Right kidney (tissue), 1 donor: ENCODE measurements at regions not wholly inside any gene's neighbourhood (a gene's known extent, or its start where the extent isn't known, plus 50 kb on each side); places are given as distances from the start of the nearest gene placed in this dataset.

Experiments used
- DNase-seq: peaks from one replicate; pipeline ENCODE4 v3.0.0-alpha.2; 2016

DNA sequence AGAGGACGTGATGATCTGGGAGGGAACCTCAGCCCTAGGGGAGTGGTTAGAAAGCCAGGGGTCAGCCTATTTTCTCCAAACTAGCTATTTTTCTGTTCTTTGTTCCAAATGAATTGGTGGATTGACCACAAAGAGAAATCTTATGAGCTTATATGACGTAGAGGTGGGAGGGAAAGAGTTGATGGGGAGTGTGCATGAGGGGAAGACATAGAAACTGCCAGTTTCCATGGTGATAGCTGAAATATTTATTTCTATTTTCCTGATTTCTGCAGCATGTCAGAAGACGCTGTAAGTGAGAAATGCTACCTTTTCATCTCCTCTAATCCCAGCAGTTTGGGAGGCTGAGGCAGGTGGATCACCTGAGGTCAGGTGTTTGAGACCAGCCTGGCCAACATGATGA is 51.4 kb upstream of the CISTR start:
- no peak for DNase-seq

DNA sequence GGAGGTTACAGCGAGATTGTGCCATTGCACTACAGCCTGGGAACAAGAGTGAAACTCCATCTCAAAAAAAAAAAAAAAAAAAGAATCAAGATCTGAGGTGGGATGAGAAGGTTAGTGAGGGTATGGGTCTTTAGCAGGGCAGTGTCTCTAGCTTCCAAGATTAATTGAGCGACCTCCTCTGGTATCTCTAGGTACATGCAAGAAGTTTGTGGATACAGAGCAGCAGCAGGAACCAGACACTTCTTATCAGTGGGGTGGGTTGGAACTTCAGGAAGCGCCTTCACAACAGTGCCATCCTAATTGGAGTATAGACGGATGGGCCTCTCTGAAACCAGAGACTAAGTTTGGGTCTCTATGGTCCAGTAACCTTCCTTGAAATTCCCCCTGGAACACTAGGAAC is 51.9 kb upstream of the CISTR start:
- no peak for DNase-seq

DNA sequence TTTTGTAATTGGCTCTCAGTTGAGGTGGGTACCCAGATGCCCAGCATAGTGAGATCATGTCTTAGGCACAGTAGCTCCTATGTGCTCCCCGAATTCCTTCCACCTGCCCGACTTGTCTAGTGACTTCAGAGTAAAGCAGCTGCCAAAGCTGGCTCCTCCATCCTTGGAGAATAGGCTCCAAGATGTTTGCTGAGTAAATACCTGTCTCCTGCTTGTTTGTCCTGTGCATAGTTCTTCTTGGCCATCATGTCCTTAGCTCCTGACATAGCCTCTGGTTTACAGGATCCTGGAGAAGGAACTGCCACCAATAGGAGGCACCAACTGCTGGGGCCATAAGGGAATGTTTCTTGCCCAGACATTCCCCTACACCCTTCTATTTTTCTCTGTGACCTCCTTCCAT is 52.6 kb upstream of the CISTR start:
- no peak for DNase-seq

DNA sequence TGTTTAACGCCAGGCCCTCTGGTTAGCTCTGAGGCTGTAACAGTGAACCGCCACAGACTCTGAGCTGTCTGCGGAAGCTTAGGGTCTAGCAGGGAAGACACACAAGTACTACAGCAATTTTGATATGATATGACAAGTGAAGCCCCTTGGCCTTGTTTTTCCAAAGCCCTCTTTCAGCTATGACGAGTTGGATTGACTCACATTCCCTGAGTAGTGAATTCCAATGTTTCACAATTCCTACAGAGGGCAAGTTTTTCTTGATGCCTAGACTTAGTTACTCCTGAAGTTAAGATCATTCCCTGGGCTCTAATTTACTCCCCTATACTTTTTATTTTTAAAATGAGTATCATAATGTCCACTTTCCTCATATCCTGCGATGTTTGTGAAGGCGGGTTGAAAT is 53.3 kb upstream of the CISTR start:
- DNase-seq = no peak

DNA sequence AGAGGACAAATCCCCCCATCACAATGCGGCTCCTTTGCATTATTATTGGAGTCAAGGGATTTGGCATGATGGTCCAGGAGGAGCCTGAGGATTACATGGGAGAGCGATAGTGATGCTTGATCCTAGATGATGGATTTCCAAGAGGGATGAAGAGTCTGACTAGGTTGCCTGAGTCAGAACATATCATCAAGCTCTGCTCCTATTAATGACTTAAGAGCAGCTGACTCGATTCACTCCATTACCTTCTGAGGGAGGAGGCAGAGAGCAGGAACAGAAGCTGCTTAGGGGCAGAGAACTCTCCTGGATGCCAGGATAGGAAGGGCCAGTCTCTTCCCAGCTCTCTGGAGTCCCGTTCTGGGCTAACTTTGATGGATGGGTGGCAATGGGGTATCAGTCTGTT is 54.0 kb upstream of the CISTR start:
- no peak for DNase-seq

DNA sequence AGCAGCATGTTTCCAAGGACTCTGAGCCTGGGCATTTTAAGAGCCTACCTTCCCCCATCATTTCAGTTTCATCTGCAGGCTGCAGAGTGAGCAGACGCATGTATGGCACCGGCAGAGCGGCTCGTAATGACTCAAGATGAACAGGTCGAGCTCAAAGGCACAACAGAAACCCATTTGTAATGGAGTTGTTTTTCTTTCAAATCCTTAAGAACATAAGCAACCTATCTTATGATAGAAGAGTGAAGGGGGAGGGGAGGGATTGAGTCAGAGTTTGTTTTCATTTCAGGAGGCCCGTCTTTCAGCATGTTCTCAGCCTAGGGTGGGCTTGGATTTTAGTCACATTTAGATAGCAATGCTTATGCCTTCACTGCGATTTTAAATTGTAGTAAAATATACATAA is 54.9 kb upstream of the CISTR start:
- DNase-seq = no peak

DNA sequence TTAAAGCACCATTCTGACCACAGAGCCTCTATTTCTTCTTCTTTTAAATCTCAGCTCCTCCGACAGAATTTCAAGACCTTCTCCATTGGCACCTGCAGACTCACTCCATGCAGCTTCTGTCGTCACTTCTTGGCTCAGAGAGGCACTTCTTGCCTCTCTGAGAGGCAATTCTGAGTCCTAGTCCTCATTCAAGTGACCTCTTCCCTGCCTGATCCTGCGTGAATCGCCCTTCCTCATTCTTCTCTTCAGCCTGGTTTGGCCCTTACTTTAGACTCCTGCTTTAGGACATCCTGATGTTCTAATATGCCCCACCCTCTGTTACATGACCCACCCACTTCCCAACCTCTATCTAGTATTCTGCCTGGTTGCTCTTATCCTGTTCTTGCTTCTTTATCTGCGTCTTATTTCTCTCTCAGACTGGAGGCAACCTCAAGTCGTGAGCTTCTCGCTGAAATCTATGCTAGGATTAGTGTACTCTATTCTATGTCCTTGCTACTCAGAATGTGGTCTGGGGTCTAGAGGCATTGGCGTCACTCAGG is 55.6 kb upstream of the CISTR start:
- DNase-seq = no peak

DNA sequence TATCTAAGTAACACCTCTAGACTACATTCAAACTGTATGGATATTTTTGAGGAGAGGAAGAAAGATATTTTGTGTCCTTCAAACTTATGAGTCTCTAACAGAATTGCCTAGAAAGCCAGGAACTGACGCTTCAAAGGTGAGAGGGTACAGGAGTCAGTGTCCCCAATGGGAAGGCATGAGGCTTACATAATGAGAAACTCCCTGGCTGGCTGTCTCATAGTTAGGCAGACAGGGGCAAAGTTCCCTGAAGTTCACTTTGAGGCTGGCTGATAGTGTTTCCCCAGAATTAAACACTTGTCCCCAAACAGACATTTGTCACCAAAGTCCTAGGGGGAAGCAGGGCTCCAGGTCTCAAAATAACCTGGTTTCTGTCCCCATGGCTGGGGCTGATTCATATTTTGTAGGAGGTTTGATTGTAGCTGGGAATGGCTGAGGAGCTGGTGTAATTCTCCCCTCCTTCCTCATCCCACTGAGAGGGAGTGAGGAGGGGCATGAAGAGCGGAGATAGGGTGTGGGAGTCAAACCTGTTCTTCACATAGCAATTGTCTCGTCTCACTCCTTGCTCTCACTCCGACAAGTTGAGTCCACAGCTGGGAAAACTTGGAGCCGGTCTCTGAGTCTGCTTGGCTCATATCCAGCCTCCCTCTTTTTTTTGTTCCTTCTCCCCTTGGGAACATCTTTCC is 56.4 kb upstream of the CISTR start:
- peak; percentile 13 for DNase-seq

DNA sequence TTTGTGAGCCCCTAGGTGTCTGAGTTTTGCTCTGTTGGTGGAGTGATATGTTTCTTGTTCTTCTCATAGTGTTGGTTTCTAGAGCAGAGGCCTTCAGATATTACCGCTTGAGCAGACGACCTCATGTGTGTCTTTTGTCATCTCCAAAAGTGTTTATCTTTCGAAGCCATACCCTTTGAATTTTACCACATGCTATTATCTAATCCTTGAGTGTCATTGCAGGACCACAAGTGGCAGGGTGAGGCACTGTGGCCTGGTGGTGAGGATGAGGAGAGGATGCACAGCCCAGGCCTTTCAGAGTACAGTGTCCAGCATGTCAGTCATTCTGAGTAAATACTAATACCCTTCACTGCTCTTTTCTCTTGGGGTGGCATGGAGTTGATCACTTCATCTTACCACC is 57.2 kb upstream of the CISTR start:
- DNase-seq = no peak

DNA sequence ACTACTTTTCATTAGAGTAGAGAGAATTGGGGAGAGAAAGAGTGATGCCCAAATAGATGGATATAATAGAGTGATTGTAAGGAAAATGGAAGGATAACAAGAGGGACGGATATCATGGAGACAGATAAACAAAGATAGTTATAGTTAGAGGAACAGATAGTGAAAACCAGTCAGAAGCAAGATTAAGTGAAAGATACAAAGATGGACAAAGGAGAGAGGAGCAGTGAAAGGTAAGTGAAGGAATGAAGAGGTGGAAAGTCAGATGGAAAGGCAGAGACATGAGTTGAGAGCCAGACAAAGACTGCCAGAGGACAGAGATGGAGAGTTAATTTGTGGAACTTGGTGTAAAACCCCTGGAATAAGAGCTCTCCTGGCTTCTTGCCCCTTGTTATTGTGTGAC is 59.2 kb upstream of the CISTR start:
- DNase-seq = no peak

DNA sequence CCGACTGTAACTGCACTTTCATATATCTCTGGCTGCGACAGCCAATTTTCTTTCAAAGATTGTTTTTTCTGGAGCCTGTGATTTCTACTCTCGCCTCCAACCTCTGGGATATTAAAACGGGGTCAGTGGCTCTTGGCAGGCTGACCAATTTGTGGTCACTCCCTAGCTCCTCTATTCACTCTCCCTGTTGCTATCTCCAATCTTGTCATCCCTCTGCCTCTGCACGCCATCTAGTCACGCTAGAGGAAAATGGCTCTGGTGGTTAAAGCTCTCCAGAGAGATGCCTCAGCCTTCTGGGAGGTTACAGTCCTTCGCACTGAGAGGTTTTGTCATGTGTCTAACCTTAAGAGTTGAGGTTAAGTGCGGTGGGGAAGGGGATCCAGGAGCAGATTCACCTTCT is 59.8 kb upstream of the CISTR start:
- no peak for DNase-seq

DNA sequence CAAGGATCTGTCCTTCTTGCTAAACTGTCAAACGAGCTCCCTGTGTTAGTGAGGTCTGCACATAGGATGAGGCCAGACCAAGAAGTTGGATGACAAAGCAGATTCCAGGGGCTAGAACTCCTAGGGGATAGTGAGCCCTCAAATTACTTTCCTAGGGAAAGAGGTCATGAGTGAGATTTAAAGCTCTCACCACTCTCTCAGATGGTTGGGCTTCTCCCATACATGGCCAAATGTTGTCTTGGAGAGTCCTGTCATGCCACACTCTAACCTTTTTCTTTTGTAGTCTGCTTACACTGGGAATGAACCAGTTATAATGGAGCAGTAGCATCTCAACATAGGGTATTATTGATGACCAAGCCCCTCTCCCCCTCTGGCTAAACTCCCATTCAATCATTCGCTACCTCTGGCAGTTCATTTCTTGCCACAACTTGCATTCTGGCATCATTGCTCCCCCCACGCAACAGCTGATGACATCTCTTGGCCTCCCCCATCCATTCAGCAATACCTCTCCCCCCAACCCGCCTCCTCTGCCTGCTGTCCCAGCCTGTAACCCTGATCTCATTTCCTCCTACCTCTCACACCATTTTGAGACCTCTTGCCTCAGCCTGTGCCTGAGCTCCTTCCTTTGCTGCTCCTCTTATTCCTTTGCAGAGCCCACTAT is 64.7 kb upstream of the CISTR start:
- no peak for DNase-seq

DNA sequence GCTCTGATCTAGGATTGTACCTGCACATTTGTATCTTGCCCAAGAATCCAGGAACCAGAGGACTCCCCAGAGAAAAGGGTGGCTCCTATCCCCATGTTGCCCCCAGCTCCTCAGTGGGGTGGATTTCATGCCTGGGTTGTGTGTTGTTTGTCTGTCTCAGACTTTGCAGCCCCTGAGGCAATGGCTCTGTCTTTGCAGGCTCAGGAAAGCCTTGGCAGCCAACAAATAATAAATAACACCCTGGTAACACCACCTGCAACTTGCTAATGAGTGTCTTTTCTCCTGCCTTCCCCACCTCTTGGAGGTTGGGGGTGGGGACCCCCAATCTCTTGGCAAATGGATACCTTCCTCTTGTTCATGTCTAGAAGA is 65.2 kb upstream of the CISTR start:
- DNase-seq = no peak

DNA sequence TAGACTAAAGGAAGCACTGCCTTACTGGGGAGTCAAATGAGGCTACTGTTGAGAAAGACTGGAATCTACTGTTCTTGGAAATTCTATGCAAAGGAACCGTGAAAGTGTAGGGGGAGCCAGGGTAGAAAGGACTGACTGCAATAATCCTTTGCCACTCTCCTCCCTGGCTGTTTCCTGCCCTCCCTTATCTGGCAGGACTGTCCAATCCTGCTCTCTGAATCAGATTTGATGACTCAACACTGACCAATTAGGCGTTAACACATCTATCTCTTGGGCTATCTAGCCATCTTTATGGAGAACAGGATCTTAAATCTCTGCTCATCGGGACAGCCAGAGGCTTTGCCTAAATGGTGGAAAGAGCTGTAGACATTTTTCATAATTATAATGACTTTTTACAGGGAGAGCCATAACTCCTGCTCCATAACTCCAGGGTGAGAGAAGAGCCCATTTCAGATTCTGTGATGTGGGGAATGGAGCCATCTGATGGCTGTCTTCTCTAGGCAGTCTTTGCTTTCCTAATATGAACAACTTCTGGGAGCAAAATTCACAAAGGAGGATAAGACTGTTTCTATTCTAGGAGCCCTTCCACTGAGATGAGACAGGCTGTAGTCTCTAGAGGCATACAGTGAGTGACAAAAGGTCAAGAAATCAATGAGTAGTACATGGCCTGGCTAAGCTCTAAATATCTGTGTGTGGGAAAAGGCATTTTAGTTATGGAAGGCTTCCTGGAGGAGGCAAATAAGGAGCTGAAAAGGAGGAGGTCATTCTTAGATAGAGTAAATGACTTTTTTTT is 68.9 kb upstream of the CISTR start:
- no peak for DNase-seq

DNA sequence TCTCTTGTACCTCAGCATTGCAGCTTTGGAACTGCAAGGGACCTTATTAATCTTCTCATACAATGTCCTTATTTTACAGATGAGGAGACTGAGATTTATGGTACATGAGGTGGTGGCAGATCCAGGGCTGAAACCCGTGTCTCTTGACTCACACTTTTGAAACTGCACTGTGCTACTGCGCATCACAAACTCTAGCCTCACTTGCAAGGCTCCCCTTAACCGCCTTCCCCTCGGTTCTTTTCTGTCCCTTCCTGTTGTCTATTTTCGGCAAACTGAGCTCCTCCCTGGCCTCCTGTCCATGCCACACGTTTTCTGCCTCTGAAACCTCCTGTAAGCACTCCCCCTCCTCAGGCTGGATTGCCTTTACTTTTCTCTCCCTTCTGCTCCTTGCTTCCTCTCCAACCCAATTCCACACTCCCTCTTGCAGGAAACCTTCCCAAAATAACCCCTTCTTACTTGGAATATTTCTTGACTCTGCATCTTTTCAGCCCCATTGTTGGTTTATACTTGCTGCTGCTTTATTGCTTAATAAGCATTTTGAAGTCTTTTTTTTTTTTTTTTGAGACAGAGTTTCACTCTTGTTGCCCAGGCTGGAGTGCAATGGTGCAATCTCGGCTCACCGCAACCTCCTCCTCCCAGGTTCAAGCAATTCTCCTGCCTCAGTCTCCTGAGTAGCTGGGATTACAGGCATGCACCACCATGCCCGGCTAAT is 72.4 kb upstream of the CISTR start:
- no peak for DNase-seq

DNA sequence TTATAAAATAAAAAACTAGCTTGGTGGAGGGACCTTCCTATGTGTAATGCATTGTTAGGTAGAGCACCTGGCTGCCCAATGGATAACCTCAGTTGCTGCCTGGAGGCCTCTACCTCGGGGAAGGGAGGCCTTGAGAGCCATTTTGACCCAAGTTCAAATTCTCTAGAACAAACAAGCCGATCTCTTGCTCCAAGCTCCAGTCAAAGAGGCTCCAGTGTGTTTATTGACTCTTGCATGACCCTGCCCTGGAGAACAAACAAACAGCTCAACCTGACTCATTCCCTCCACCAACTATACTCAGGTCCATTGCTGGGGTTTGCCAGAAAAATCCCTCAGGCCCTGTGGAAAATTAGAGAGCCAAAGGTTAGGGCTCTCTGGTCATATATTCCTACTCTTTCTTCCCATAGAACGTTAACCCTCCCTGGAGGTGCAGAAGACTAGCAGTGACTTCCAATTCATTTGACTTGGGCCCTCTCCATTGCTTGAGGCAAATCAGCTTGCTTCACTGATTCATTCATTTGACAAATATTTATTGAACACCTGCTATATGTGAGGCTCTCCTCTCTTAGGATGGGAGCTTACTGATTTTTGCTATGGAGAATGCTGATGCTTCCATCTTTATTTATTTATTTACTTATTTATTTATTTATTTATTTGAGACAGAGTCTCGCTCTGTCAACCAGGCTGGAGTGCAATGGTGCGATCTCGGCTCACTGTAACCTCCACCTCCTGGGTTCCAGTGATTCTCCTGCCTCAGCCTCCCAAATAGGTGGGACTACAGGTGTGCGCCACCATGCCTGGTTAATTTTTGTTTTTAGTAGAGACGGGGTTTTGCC is 73.7 kb upstream of the CISTR start:
- DNase-seq = no peak

DNA sequence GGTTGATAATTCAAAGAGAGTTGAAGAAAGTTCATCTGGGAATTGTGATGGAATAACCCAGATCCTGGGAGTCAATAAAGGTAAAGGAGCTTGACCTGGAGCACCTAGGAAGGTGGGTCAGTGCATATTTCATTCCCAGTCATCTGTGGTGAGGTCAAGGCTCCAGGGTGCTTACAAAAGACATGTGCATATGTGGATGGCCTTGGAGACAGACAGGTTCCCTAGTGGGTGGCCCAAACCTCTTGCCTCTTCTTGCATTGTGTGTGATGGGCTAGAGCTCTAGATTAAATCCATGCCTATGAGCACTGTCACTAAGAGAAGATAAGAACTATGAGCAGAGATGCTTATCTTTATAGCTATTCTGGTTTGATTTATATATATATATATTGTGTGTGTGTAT is 75.5 kb upstream of the CISTR start:
- no peak for DNase-seq

DNA sequence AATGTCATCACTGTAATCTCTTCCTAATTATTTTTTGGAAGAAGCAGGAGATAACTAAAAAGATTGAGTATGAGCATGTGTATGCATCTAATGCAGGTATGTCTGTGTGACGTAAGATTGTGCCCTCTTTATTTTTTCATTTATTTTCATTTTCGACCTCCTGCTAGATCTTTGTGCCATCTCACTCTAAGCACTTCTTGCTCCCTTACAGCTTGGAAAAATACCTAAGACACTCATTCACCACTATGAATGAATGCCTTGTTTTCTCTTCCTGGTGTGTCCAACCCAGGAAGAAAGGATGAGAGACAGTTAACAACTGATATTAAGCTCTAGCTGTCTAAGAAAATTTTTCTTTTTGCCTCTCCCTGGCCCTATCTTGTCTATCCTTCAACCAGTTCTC is 76.8 kb upstream of the CISTR start:
- DNase-seq = no peak

DNA sequence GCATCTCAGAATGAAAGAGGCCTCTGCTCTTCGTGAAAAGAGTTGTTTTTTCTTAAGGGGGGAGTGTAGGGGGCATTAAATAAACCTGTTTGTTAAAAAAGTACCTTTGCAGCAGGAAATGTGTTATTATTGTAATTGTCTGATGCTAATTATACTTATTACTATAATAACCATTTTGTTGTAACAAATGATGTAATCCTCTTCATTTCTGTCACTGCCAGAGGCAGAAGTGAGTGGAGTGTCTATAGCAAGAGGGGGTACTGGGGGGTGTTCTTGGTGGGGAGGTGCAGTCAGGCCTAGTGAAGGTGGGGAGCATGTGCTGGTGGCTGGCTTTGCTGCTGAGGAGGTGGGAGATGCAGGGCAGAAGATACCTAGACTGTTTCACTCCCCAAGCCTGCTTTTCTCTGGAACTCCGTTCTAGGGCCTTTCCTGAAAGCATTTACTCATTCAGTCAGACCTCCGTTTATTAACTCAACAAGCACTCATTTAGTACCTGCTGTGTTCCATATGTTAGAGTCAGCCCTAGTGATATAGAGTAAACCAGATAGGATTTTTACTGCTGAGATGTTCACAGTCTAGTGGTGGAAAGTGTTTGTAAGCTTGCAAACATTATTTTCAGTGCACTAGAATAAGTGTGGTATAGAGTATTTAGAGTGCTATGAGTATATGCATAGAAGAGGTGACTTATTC is 77.5 kb upstream of the CISTR start:
- no peak for DNase-seq

DNA sequence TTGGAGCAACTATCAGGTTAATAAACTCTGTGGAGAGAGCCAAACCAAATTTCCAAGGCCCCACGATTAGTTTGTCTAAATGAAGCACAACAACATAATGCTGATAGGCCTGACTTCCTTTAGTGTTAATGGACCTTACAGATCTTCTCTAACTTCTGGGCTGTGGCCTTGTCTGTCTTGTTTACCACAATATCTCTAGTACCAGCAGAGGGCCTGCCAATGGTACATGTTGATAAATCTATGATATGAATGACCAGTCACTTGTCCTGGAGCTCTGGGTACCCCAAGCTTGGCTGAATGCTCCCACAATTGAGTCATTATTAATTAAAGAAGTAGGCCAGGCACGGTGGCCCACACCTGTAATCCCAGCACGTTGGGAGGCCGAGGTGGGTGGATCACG is 78.9 kb upstream of the CISTR start:
- no peak for DNase-seq

DNA sequence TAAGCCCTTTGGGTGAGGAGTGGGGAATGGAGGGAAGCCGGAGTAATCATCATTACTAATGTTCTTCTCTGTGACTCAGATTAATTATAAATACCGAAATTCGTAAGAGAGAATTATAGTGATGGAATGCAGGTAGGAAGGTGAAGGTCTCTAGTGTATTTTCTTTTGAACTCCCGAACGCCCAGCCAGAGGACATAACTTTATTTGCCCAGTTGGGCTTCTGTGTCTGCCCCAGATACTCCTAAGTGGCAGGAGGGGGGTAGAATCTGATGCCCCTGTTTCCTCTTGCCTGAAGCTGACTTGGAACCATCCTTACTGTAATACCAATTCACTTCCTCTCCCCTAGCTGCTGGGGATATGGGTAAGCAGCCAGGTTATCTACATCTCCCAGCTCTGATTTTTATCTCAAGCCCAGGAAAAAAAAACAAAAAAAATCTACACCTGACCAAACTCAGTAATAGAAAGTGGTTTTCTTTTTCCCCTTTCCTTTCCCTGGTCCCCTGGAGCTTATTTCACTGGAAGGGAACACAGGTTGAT is 84.4 kb upstream of the CISTR start:
- no peak for DNase-seq
